DND-41 (cell line): ENCODE measurements at regions not wholly inside any gene's neighbourhood (a gene's known extent, or its start where the extent isn't known, plus 50 kb on each side); places are given as distances from the start of the nearest gene placed in this dataset.

ENCODE experiments used
- ATAC-seq: fragments of 200-7000 bp; cut with Tn5 transposase; 3 replicates; pipeline ENCODE4 v1.9.1; 2021; ENCODE audit warnings: low read depth; ENCODE audit not compliant: insufficient read depth
- DNase-seq: peaks from one replicate; pipeline ENCODE4 v3.0.0-alpha.2; 2020
- H2AFZ ChIP-seq: 2 replicates; pipeline ENCODE4 v1.6.0; 2012; ENCODE audit warnings: low read depth, low read length
- H3K27ac ChIP-seq: 2 replicates; pipeline ENCODE4 v1.5.1; 2012; ENCODE audit warnings: low read length, inconsistent platforms
- H3K27me3 ChIP-seq: fragments of 200-600 bp; sonication (generic); 2 replicates; pipeline ENCODE4 v1.6.0; 2012; ENCODE audit warnings: low read length, mild to moderate bottlenecking, inconsistent platforms; ENCODE audit not compliant: insufficient read depth, poor library complexity
- H3K36me3 ChIP-seq: 2 replicates; pipeline ENCODE4 v1.5.1; 2012; ENCODE audit warnings: low read length, inconsistent platforms; ENCODE audit not compliant: insufficient read depth
- H3K4me1 ChIP-seq: 2 replicates; pipeline ENCODE4 v1.5.1; 2012; ENCODE audit warnings: mild to moderate bottlenecking, low read length; ENCODE audit not compliant: insufficient read depth
- H3K4me2 ChIP-seq: 2 replicates; pipeline ENCODE4 v1.6.0; 2012; ENCODE audit warnings: mild to moderate bottlenecking, moderate library complexity, low read length, inconsistent platforms; ENCODE audit not compliant: insufficient read depth
- H3K4me3 ChIP-seq, 2 experiments: fragments of 200-600 bp in 1 of 2; shearing (Covaris generic) in 1 of 2; 2 replicates each; pipeline ENCODE4 v1.5.1; 2012 to 2016; ENCODE audit warnings: inconsistent platforms in 2 of 2, low read length in 2 of 2, mild to moderate bottlenecking in 2 of 2, low read depth in 1 of 2, moderate library complexity in 1 of 2
- H3K79me2 ChIP-seq: 2 replicates; pipeline ENCODE4 v1.6.0; 2012; ENCODE audit warnings: low read length, inconsistent platforms; ENCODE audit not compliant: insufficient read depth
- H3K9ac ChIP-seq: 2 replicates; pipeline ENCODE4 v1.6.0; 2012; ENCODE audit warnings: low read depth, mild to moderate bottlenecking, inconsistent platforms, low read length, moderate library complexity
- H3K9me3 ChIP-seq: 2 replicates; pipeline ENCODE4 v1.5.1; 2012; ENCODE audit warnings: low read length, moderate library complexity, mild to moderate bottlenecking, inconsistent platforms; ENCODE audit not compliant: insufficient read depth, severe bottlenecking
- H4K20me1 ChIP-seq: 2 replicates; pipeline ENCODE4 v1.6.0; 2012; ENCODE audit warnings: low read length; ENCODE audit not compliant: insufficient read depth
- CTCF ChIP-seq: IDR thresholded peaks from 2 replicates; pipeline ENCODE4 v1.5.1; 2012; ENCODE audit warnings: borderline replicate concordance, low read length, moderate library complexity, mild to moderate bottlenecking; ENCODE audit not compliant: poor library complexity, severe bottlenecking; ENCODE audit errors: extremely low read depth
- EZH2 ChIP-seq: IDR thresholded peaks from 3 replicates; pipeline ENCODE4 v1.6.1; 2012; ENCODE audit warnings: borderline replicate concordance, low read depth, mild to moderate bottlenecking, moderate library complexity, low read length, inconsistent platforms; ENCODE audit not compliant: severe bottlenecking

- no peak for ATAC-seq
- Histone ChIP-seq H3K9me3 (no peaks in the 10 kb centered on the region), H3K9ac (no peak overlapping the region), H3K27me3 (no peaks in the 10 kb centered on the region), H3K4me2 (no peak overlapping the region), H2AFZ (no peak overlapping the region), H3K79me2 (no peaks in the 10 kb centered on the region), H3K36me3 (no peaks in the 10 kb centered on the region), H3K4me1 (no peaks in the 10 kb centered on the region), H3K27ac (no peak overlapping the region), H4K20me1 (no peaks in the 10 kb centered on the region), H3K4me3 (no peak overlapping the region)
- DNase-seq = no peak
- no peak for TF ChIP-seq CTCF
- TF ChIP-seq EZH2 = no peak
Measured at GRCh38 chr7:18201350-18201749, 173.7 kb upstream of the PRPS1L1 start.

DNA sequence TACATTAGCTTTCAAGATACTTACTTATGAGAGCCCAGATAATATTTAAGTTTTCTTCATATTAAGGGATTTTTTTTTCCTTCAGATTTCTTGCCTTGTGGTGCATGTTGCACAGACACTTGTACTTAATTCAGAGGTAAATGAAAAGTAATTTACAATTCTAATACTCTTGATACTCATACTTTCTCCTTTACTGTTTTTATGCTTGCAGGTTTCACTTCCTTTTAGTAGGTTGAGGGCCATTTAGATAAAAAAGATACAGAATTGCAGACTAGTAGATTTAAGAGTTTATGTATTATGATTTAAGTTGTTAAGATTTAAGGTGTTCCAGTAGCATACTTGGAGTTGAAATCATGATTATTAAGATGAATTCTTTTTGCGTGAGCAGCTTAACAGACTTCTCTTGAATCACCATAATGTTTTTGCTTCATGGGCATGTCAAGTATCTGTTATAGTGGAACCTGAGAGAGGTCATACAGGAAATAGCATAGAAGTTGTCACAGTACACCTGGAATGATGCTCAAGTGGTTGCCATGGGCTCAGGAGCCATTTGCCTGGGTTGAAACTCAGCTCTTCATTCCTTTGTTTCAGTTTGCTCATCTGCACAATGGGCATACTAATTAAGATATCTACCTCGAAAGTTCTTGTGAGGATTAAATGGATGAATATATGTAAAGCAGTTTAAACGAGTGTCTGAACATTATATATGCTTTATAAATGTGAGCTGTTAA is 174.8 kb upstream of the PRPS1L1 start:
- no peaks in the 10 kb centered on the region for H3K27me3 ChIP-seq
- H3K4me2 ChIP-seq = no peak overlapping the region
- no peak overlapping the region for H3K4me3 ChIP-seq
- ATAC-seq = no peak
- no peaks in the 10 kb centered on the region for H3K36me3 ChIP-seq
- DNase-seq = no peak
- no peak overlapping the region for H3K27ac ChIP-seq
- H3K9ac ChIP-seq = no peak overlapping the region
- no peaks in the 10 kb centered on the region for H3K79me2 ChIP-seq
- H3K9me3 ChIP-seq = no peaks in the 10 kb centered on the region
- no peaks in the 10 kb centered on the region for H3K4me1 ChIP-seq
- no peak overlapping the region for H2AFZ ChIP-seq
- no peaks in the 10 kb centered on the region for H4K20me1 ChIP-seq
- TF ChIP-seq CTCF (no peak), EZH2 (no peak)

DNA sequence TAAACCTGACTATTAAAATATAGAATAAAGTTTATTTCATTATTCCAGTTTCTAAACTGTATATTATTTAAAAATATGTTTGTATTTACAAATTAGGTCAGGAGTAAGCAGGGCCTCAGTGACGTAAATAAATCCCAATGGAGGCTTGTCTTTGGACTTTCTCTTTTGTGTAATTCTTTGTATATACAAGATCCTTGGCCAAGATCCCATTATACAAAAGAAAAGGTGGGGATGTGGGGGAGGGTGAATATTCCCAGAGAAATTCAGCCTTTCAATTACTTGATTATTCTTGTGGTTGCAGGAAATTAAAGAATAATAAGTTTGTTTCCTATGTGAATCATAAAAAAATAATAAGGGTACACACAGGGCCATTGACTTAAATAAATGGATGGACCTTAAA is 178.7 kb upstream of the PRPS1L1 start:
- H3K9ac ChIP-seq = no peak overlapping the region
- no peaks in the 10 kb centered on the region for H3K27me3 ChIP-seq
- no peak overlapping the region for H3K27ac ChIP-seq
- H4K20me1 ChIP-seq = no peaks in the 10 kb centered on the region
- no peak overlapping the region for H3K4me2 ChIP-seq
- H3K9me3 ChIP-seq = no peaks in the 10 kb centered on the region
- TF ChIP-seq EZH2 = no peak
- no peak for TF ChIP-seq CTCF
- H3K4me1 ChIP-seq = no peaks in the 10 kb centered on the region
- ATAC-seq = no peak
- no peak overlapping the region for H2AFZ ChIP-seq
- H3K79me2 ChIP-seq = no peaks in the 10 kb centered on the region
- H3K36me3 ChIP-seq = no peaks in the 10 kb centered on the region
- no peak overlapping the region for H3K4me3 ChIP-seq
- no peak for DNase-seq

- Histone ChIP-seq H3K27me3 (no peaks in the 10 kb centered on the region), H3K4me1 (no peaks in the 10 kb centered on the region), H3K4me3 (no peak overlapping the region), H2AFZ (no peak overlapping the region), H3K79me2 (no peaks in the 10 kb centered on the region), H3K9me3 (no peaks in the 10 kb centered on the region), H3K4me2 (no peak overlapping the region), H4K20me1 (no peaks in the 10 kb centered on the region), H3K9ac (no peak overlapping the region), H3K27ac (no peak overlapping the region), H3K36me3 (no peaks in the 10 kb centered on the region)
- no peak for DNase-seq
- ATAC-seq = no peak
- no peak for TF ChIP-seq CTCF
- TF ChIP-seq EZH2 = no peak
Measured at GRCh38 chr7:18208921-18209320, 181.3 kb upstream of the PRPS1L1 start.
